Body of pancreas (tissue), 4 donors: ENCODE measurements at regions not wholly inside any gene's neighbourhood (a gene's known extent, or its start where the extent isn't known, plus 50 kb on each side); places are given as distances from the start of the nearest gene placed in this dataset.

Experiments used
- ATAC-seq: fragments of 150-250 bp; one replicate; pipeline ENCODE4 v1.9.1; 2016
- DNase-seq, 4 donors: peaks; one replicate each; pipeline ENCODE4 v3.0.0-alpha.2; 2019
- H3K27ac ChIP-seq, 4 donors: fragments of 200-600 bp; sonication (generic); 1 replicate in 3 of 4; 2 replicates in 1 of 4; pipeline versions ENCODE4 v1.5.1 to v1.6.1; 2016 to 2019; ENCODE audit warnings: mild to moderate bottlenecking in 1 of 4, mixed read lengths in 1 of 4, moderate library complexity in 1 of 4
- H3K27me3 ChIP-seq, 2 donors: fragments of 200-600 bp; sonication (generic); one replicate each; pipeline ENCODE4 v1.6.0; 2016; ENCODE audit warnings: mild to moderate bottlenecking in 1 of 2
- H3K36me3 ChIP-seq, 2 donors: fragments of 200-600 bp; sonication (generic); replicated peaks in 1 of 2; 2 replicates each; pipeline ENCODE4 v1.5.1; 2016; ENCODE audit warnings: low read depth in 2 of 2; ENCODE audit not compliant: insufficient read depth in 1 of 2
- H3K4me1 ChIP-seq: fragments of 200-600 bp; sonication (generic); one replicate; pipeline ENCODE4 v1.6.0; 2016
- H3K4me3 ChIP-seq, 2 donors: fragments of 200-600 bp; sonication (generic); 1 replicate in 1 of 2; 2 replicates in 1 of 2; pipeline ENCODE4 v1.5.1; 2016 to 2019
- H3K9me3 ChIP-seq, 3 donors: fragments of 200-600 bp; sonication (generic); 1 replicate in 2 of 3; 2 replicates in 1 of 3; pipeline ENCODE4 v1.5.1; 2016
- POLR2A ChIP-seq, 3 donors: fragments of 450-650 bp; IDR thresholded peaks; one replicate each; pipeline ENCODE4 v1.6.1; 2016; ENCODE audit warnings: antibody characterized with exemption in 3 of 3, mild to moderate bottlenecking in 2 of 3
- whole genome bisulfite sequencing, 2 donors: methylation state at CpG; one replicate each; pipeline ENCODE4 v1.1.5; 2017; 5-methylcytosine and 5-hydroxymethylcytosine counted together
- intact Hi-C: fragments of 100-400 bp; cut with DNase I; formaldehyde crosslinking; loops from one replicate; pipeline ENCODE4 v1.15.1; 2023
- TF ChIP-seq, protein P1 (sequence below), 7 experiments: fragments of 450-650 bp in 4 of 7; fragments of 200-600 bp in 3 of 7; sonication (generic) in 3 of 7; IDR thresholded peaks; one replicate each; pipeline ENCODE4 v1.5.1; 2016 to 2019; ENCODE audit warnings: antibody characterized with exemption in 7 of 7

DNA sequence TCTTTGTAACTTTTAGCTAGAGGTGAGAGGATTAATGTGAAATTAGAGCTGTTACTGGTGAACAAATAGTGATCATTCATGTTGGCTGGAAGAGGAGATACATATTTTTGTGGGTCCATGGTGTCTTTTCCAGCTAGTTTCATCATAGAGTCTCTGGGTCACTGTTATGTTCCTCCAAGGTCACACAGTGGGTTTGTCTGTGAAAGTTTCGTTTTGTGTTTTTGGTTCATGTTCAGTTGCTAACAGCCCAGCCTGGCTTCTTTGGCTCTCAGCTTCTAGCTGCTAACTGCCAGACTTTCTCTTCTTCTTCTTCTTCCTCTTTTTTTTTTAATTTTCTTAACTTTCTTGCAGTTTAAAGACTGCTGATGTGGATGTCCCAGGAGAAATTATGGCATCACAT is 480.0 kb upstream of the SYT4 start:
- Histone ChIP-seq H3K27ac (peak overlapping the region in 1 of 4 donors; percentile 67), H3K9me3 (no peaks in the 10 kb centered on the region), H3K4me1 (peaks cover 7% of the 10 kb centered on the region), H3K4me3 (no peak overlapping the region), H3K36me3 (no peaks in the 10 kb centered on the region), H3K27me3 (no peaks in the 10 kb centered on the region)
- TF ChIP-seq, protein P1, sequence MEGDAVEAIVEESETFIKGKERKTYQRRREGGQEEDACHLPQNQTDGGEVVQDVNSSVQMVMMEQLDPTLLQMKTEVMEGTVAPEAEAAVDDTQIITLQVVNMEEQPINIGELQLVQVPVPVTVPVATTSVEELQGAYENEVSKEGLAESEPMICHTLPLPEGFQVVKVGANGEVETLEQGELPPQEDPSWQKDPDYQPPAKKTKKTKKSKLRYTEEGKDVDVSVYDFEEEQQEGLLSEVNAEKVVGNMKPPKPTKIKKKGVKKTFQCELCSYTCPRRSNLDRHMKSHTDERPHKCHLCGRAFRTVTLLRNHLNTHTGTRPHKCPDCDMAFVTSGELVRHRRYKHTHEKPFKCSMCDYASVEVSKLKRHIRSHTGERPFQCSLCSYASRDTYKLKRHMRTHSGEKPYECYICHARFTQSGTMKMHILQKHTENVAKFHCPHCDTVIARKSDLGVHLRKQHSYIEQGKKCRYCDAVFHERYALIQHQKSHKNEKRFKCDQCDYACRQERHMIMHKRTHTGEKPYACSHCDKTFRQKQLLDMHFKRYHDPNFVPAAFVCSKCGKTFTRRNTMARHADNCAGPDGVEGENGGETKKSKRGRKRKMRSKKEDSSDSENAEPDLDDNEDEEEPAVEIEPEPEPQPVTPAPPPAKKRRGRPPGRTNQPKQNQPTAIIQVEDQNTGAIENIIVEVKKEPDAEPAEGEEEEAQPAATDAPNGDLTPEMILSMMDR (IDR thresholded peaks at IDR 0.05): no peak
- no peak for TF ChIP-seq POLR2A (IDR thresholded peaks at IDR 0.05)
- DNase-seq (no peak), ATAC-seq (no peak)
- intact Hi-C loops: no loop called here
- WGBS, 2 donors: 27 to 33% methylated on average over 1 of the region's 1 CpG

DNA sequence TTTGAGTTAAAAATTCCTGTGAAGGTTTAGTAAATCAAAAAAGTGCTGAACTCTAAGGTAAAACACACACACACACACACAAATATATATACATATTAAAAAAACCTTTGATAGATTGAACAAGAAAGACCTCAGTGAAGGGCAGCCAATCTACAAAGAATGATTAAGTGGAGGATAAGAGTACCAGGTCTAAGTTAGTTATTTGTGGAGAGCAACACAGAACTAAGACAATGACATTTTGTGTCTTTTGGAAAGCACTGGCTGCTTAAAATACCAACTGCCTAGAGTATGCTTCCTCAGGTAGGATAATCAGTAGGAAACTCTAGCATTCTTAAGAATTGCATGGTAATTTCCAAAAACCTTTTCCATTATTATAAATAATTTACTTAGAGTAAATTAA is 481.4 kb upstream of the SYT4 start:
- intact Hi-C loops: no loop called here
- TF ChIP-seq, protein P1 (IDR thresholded peaks at IDR 0.05): no peak
- no peak for TF ChIP-seq POLR2A (IDR thresholded peaks at IDR 0.05)
- Histone ChIP-seq H3K27me3 (no peaks in the 10 kb centered on the region), H3K27ac (peak overlapping the region in 2 of 4 donors; percentile 66 to 67), H3K9me3 (no peaks in the 10 kb centered on the region), H3K4me3 (no peak overlapping the region), H3K4me1 (peaks cover 7% of the 10 kb centered on the region), H3K36me3 (no peaks in the 10 kb centered on the region)
- ATAC-seq (peak; percentile 62), DNase-seq (no peak)

DNA sequence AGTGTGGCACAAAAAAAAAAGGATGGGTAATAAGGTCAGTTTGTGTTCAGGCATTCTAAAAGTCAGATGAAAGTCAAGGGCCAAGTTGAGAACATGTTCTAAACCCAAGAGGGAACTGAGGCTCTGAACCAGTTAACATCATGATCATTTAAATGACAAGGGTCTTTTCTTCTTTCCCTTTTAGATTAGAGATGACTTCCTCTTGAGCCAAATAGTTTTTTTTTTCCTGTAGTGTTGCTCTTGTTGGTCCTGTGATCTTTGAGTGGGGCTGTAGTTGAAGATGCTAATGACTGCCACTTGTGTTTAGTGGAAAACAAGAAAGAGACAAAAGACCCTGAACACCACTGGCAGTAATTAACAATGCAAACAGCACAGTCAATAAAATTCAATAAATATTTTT is 482.7 kb upstream of the SYT4 start:
- Histone ChIP-seq H3K27me3 (no peaks in the 10 kb centered on the region), H3K4me1 (peaks cover 7% of the 10 kb centered on the region), H3K36me3 (no peaks in the 10 kb centered on the region), H3K4me3 (no peak overlapping the region), H3K27ac (no peak overlapping the region), H3K9me3 (no peaks in the 10 kb centered on the region)
- intact Hi-C loops: no loop called here
- ATAC-seq: no peak
- TF ChIP-seq, protein P1 (IDR thresholded peaks at IDR 0.05): no peak
- TF ChIP-seq POLR2A (IDR thresholded peaks at IDR 0.05): no peak
- no peak for DNase-seq

DNA sequence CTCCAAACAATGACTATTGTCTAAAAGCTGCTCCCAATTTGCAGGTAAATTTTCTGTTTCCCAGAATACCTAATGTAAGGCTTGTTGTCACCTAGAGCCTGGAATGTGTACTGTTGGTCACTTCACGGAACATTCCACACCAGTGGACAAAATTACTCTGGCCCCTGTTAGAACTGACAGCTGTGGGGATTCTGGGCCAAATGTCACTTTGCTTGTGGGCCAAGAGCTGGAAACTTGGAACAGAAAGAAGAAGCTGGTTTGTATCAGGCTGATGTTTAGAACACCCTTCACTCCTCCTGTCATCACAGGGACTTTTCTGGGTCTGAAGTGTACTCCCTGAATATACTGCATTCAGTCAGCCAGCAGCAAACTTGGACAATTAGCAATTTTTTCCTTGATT is 495.6 kb upstream of the SYT4 start:
- DNase-seq (no peak), ATAC-seq (no peak)

DNA sequence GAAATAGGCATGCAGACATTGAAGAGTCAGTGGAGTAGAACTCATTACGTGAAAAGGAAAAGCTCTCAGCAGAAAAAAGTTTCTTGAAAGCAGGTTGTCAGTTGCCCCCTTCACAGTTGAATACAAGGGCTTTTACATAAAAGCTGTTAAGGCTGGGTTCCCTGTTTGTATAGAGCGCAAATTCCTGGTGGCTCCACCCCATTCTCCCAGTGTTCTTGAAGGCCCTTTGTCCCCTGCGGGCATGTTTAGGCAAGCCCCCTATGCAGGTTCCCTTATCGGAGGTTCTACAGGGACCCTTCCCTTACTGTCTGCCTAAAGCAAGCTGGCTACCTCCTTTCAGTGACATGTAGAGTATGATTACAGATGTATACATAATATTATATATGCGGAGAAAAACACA is 497.2 kb upstream of the SYT4 start:
- no peak for DNase-seq
- WGBS, 2 donors: 83 to 84% methylated on average over 5 of the region's 5 CpGs
- H3K9me3 ChIP-seq: peaks cover 0 to 4% (median 0%) of the 10 kb centered on the region in 3 donors
- no peak for TF ChIP-seq POLR2A (IDR thresholded peaks at IDR 0.05)
- TF ChIP-seq, protein P1 (IDR thresholded peaks at IDR 0.05): no peak
- intact Hi-C loops: no loop called here
- H3K36me3 ChIP-seq: no peaks in the 10 kb centered on the region
- H3K4me3 ChIP-seq: no peak overlapping the region
- H3K27me3 ChIP-seq: no peaks in the 10 kb centered on the region
- no peak overlapping the region for H3K27ac ChIP-seq
- H3K4me1 ChIP-seq: no peaks in the 10 kb centered on the region
- ATAC-seq: no peak

More for the DNA sequence above, 495.6 kb upstream of the SYT4 start:
- Histone ChIP-seq H3K36me3 (no peaks in the 10 kb centered on the region), H3K27ac (no peak overlapping the region), H3K4me3 (no peak overlapping the region), H3K27me3 (no peaks in the 10 kb centered on the region), H3K4me1 (no peaks in the 10 kb centered on the region), H3K9me3 (peaks cover 0 to 6% (median 0%) of the 10 kb centered on the region in 3 donors)
- 53 to 56% methylated on average over 1 of the region's 1 CpG for WGBS, 2 donors
- intact Hi-C loops: no loop called here
- TF ChIP-seq, protein P1 (IDR thresholded peaks at IDR 0.05): no peak
- TF ChIP-seq POLR2A (IDR thresholded peaks at IDR 0.05): no peak
